Keratinocyte (primary cell): ENCODE measurements at regions not wholly inside any gene's neighbourhood (a gene's known extent, or its start where the extent isn't known, plus 50 kb on each side); places are given as distances from the start of the nearest gene placed in this dataset.

Source experiments
- EZH2 ChIP-seq: IDR thresholded peaks from one replicate; pipeline ENCODE4 v1.6.1; 2012; ENCODE audit warnings: inconsistent platforms, mild to moderate bottlenecking, low read length, moderate library complexity
- TF ChIP-seq, protein P1 (sequence below), 3 experiments: IDR thresholded peaks in 1 of 3; conservative IDR thresholded peaks in 1 of 3; optimal IDR thresholded peaks in 1 of 3; 2 replicates in 2 of 3; 3 replicates in 1 of 3; pipeline versions ENCODE3 to v1.5.1; 2011; ENCODE audit warnings: low read length in 3 of 3, mild to moderate bottlenecking in 3 of 3, moderate library complexity in 2 of 3, control low read depth in 1 of 3, inconsistent platforms in 1 of 3; ENCODE audit not compliant: insufficient read depth in 2 of 3; ENCODE audit errors: extremely low read depth in 1 of 3

DNA sequence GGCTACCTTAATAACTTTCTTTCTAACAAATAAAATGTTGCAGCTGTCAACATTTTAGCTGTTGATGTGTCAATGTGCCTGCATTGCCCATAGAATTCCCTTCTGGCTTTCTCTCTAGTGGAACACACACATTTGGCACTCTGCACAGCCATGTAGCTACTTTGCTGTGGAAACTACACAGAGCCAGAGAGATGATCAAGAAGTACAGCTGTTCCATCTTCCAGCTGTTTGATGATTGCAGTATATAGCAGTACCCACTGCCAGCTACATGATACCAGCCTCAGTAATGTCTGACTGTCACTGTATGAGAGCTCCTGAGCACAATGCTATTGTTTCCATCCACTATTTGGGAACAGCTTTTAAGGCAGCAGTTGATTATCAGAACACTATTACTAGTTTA lies 843.0 kb downstream of the PCDH17 start:
- TF ChIP-seq, protein P1, sequence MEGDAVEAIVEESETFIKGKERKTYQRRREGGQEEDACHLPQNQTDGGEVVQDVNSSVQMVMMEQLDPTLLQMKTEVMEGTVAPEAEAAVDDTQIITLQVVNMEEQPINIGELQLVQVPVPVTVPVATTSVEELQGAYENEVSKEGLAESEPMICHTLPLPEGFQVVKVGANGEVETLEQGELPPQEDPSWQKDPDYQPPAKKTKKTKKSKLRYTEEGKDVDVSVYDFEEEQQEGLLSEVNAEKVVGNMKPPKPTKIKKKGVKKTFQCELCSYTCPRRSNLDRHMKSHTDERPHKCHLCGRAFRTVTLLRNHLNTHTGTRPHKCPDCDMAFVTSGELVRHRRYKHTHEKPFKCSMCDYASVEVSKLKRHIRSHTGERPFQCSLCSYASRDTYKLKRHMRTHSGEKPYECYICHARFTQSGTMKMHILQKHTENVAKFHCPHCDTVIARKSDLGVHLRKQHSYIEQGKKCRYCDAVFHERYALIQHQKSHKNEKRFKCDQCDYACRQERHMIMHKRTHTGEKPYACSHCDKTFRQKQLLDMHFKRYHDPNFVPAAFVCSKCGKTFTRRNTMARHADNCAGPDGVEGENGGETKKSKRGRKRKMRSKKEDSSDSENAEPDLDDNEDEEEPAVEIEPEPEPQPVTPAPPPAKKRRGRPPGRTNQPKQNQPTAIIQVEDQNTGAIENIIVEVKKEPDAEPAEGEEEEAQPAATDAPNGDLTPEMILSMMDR (optimal IDR thresholded peaks at IDR 0.05 in 1 of 3, IDR thresholded peaks at IDR 0.05 in 1 of 3, conservative IDR thresholded peaks at IDR 0.05 in 1 of 3; ENCODE audit: extremely low read depth in 1 of 3, insufficient read depth in 2 of 3, low read length in 3 of 3), result no peak
- TF ChIP-seq EZH2, result no peak
